Glutamatergic neuron (in vitro differentiated cells): ENCODE measurements at regions not wholly inside any gene's neighbourhood (a gene's known extent, or its start where the extent isn't known, plus 50 kb on each side); places are given as distances from the start of the nearest gene placed in this dataset.

Experiments used
- DNase-seq: peaks from one replicate; pipeline ENCODE4 v3.0.0; 2022
- H3K27ac Mint-ChIP-seq: one replicate; pipeline ENCODE4 v1.8.0; 2020; ENCODE audit warnings: mild to moderate bottlenecking, mixed read lengths, inconsistent platforms; ENCODE audit not compliant: unreplicated experiment
- H3K27me3 Mint-ChIP-seq: one replicate; pipeline ENCODE4 v1.8.0; 2020; ENCODE audit warnings: mild to moderate bottlenecking, moderate library complexity, mixed read lengths, inconsistent platforms; ENCODE audit not compliant: unreplicated experiment
- H3K36me3 Mint-ChIP-seq: one replicate; pipeline ENCODE4 v1.8.0; 2020; ENCODE audit warnings: mild to moderate bottlenecking, mixed read lengths, inconsistent platforms; ENCODE audit not compliant: unreplicated experiment
- H3K4me1 Mint-ChIP-seq: one replicate; pipeline ENCODE4 v1.8.0; 2020; ENCODE audit warnings: mild to moderate bottlenecking, low read depth, mixed read lengths, inconsistent platforms; ENCODE audit not compliant: unreplicated experiment
- H3K4me3 Mint-ChIP-seq: one replicate; pipeline ENCODE4 v1.8.0; 2020; ENCODE audit warnings: mild to moderate bottlenecking, mixed read lengths, inconsistent platforms; ENCODE audit not compliant: unreplicated experiment
- H3K9me3 Mint-ChIP-seq: one replicate; pipeline ENCODE4 v1.8.0; 2020; ENCODE audit warnings: mild to moderate bottlenecking, moderate library complexity, mixed read lengths, inconsistent platforms; ENCODE audit not compliant: unreplicated experiment
- CTCF ChIP-seq: fragments of 200-600 bp; sonication (generic); IDR thresholded peaks from one replicate; pipeline ENCODE4 v1.5.0; 2021; ENCODE audit not compliant: partially characterized antibody, unreplicated experiment

DNA sequence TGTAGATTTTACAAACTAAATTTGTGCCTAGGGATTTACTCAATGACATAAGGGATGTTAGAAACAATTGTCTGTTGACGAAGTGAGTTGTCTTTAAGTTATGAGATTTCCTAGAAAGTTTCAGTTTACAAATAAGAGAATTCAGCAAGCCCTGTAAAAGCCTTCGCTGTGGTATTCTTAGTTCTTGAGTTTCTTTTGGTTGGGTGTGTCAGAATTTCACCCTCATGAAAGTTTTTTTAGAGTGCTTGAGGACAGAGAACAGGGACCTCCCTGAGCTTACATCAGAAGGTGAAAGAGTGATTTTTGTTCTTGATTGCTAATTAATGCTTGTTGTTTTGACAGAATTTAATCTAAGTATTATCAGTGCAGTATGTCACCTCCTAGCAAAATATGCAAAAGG, 2628.2 kb downstream of the ARAP2 start:
- Mint-ChIP-seq H3K27ac (no peak overlapping the region), H3K9me3 (no peaks in the 10 kb centered on the region), H3K27me3 (peaks cover 3% of the 10 kb centered on the region), H3K4me1 (no peaks in the 10 kb centered on the region), H3K36me3 (peaks cover 8% of the 10 kb centered on the region), H3K4me3 (no peak overlapping the region)
- TF ChIP-seq CTCF: no peak
- DNase-seq: no peak

DNA sequence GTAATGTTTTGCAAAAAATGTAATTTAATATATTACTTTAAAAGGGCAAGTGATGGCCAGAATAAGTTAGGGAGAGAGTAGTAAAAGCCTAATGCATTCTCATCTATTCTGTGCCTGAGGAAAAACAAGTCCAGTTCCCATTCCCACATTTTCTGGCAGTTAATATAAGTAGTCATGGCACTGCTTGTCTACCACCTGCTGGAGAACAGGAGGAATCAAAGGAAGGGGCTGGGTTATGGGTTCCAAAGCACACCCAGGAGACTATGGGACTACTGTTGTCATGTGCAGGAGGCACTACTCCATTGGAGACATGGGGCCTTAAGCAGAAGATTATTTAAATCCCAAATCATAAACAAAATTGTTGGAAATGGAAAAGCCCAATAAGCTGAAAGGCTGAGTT, 2618.6 kb downstream of the ARAP2 start:
- TF ChIP-seq CTCF: no peak
- peaks cover 5% of the 10 kb centered on the region for H3K9me3 Mint-ChIP-seq
- H3K36me3 Mint-ChIP-seq: no peaks in the 10 kb centered on the region
- peak overlapping the region; percentile 36 for H3K27ac Mint-ChIP-seq
- no peak for DNase-seq
- H3K4me1 Mint-ChIP-seq: peaks cover 22% of the 10 kb centered on the region
- H3K4me3 Mint-ChIP-seq: no peak overlapping the region
- H3K27me3 Mint-ChIP-seq: no peaks in the 10 kb centered on the region

- no peak overlapping the region for H3K4me3 Mint-ChIP-seq
- TF ChIP-seq CTCF: no peak
- H3K27me3 Mint-ChIP-seq: no peaks in the 10 kb centered on the region
- DNase-seq: no peak
- peaks cover 5% of the 10 kb centered on the region for H3K9me3 Mint-ChIP-seq
- H3K4me1 Mint-ChIP-seq: peaks cover 22% of the 10 kb centered on the region
- H3K36me3 Mint-ChIP-seq: no peaks in the 10 kb centered on the region
- H3K27ac Mint-ChIP-seq: peak overlapping the region; percentile 36
These were observed 2618.1 kb downstream of the ARAP2 start for GRCh38 chr4:33626221-33626620.

DNA sequence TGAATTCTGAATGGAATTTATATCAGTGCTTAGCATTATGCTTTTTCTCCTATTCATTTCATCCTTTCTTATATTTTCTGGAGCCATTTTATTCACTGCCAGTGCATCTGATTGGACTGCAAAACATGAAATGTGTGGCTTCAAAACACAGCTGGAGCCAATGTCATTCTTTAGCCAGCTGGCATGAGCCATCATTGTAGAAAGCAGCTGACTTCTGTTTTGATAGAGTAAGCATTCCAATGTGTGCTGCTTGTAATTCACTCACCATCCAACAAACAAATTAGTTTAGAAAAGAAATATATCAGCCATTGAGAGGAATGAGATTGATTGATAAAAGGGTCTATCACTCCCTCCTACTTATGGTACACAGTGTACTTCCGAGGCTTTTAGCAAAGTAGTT, 2616.0 kb downstream of the ARAP2 start:
- Mint-ChIP-seq H3K27ac (no peak overlapping the region), H3K27me3 (no peaks in the 10 kb centered on the region), H3K4me1 (peaks cover 19% of the 10 kb centered on the region), H3K36me3 (peaks cover 4% of the 10 kb centered on the region), H3K9me3 (peaks cover 5% of the 10 kb centered on the region), H3K4me3 (no peak overlapping the region)
- DNase-seq: no peak
- no peak for TF ChIP-seq CTCF

- no peaks in the 10 kb centered on the region for H3K36me3 Mint-ChIP-seq
These were observed 2595.3 kb downstream of the ARAP2 start for GRCh38 chr4:33649015-33649414.

More at GRCh38 chr4:33649015-33649414, 2595.3 kb downstream of the ARAP2 start:
- Mint-ChIP-seq H3K4me1 (no peaks in the 10 kb centered on the region), H3K27ac (no peak overlapping the region), H3K9me3 (peaks cover 1% of the 10 kb centered on the region), H3K4me3 (no peak overlapping the region), H3K27me3 (no peaks in the 10 kb centered on the region)
- no peak for DNase-seq
- TF ChIP-seq CTCF: no peak
